ENCODE measurements at regions not wholly inside any gene's neighbourhood (a gene's known extent, or its start where the extent isn't known, plus 50 kb on each side); places are given as distances from the start of the nearest gene placed in this dataset.

DNA sequence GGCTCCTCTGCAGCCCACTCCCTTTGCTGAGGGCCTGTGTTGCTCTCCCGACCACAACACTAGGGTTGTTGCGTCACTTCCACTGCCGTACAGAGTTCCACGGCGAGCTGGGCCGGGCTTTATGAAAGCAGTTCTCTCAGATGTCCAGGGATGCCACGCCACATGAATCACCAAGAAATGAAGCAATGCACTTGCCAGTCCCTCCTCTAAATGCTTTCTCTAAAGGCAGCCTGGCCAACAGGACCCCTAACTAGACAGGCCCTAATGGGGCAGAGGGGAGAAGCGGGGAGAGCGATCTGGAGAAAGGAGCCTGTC, 188.7 kb downstream of the CTTN start:
- TF ChIP-seq, protein P1, sequence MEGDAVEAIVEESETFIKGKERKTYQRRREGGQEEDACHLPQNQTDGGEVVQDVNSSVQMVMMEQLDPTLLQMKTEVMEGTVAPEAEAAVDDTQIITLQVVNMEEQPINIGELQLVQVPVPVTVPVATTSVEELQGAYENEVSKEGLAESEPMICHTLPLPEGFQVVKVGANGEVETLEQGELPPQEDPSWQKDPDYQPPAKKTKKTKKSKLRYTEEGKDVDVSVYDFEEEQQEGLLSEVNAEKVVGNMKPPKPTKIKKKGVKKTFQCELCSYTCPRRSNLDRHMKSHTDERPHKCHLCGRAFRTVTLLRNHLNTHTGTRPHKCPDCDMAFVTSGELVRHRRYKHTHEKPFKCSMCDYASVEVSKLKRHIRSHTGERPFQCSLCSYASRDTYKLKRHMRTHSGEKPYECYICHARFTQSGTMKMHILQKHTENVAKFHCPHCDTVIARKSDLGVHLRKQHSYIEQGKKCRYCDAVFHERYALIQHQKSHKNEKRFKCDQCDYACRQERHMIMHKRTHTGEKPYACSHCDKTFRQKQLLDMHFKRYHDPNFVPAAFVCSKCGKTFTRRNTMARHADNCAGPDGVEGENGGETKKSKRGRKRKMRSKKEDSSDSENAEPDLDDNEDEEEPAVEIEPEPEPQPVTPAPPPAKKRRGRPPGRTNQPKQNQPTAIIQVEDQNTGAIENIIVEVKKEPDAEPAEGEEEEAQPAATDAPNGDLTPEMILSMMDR (IDR thresholded peaks at IDR 0.05; ENCODE audit: low read depth, low read length, missing control alignments): no peak
- H3K36me3 ChIP-seq (replicated peaks): no peaks in the 10 kb centered on the region
- DNase-seq: no peak
- no peaks in the 10 kb centered on the region for H3K27me3 ChIP-seq (replicated peaks)
- no peak overlapping the region for H3K4me3 ChIP-seq (ENCODE audit: low read depth, low read length)
- H3K27ac ChIP-seq: no peak overlapping the region
- in situ Hi-C loops (cut with HindIII; ENCODE audit: low pct_ligation_motif_present, low sequenced_read_pairs): no loop called here

DNA sequence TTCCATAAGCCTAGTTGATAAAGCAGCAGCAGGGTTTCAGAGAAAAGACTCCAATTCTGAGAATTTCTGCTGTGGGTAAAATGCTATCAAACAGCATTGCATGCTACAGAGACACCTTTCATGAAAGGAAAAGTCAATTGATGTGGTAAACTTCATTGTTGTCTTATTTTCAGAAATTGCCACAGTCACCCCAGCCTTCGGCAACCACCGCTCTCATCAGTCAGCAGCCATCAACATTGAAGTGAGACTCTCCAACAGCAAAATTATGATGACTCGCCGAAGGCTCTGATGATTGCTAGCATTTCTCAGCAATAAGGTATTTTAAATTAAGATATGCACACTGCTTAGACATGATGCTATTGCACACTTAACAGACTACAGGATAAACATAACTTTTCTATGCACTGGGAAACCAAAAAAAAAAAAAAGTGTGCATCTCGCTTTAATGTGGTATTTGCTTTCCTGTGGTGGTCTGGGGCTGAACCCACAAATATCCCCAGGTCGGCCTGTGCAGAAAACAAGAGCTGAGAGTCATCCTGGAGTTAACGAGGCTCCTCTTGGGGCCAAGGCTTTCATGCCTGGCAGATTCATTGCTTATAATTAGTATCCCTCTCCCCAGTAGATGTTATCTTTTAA, 192.1 kb downstream of the CTTN start:
- Histone ChIP-seq H3K36me3 (replicated peaks) (no peaks in the 10 kb centered on the region), H3K4me3 (ENCODE audit: low read depth, low read length) (no peak overlapping the region), H3K27ac (no peak overlapping the region), H3K27me3 (replicated peaks) (no peaks in the 10 kb centered on the region)
- DNase-seq: no peak
- in situ Hi-C loops (cut with HindIII; ENCODE audit: low pct_ligation_motif_present, low sequenced_read_pairs): no loop called here
- TF ChIP-seq, protein P1 (IDR thresholded peaks at IDR 0.05; ENCODE audit: low read depth, low read length, missing control alignments): no peak

DNA sequence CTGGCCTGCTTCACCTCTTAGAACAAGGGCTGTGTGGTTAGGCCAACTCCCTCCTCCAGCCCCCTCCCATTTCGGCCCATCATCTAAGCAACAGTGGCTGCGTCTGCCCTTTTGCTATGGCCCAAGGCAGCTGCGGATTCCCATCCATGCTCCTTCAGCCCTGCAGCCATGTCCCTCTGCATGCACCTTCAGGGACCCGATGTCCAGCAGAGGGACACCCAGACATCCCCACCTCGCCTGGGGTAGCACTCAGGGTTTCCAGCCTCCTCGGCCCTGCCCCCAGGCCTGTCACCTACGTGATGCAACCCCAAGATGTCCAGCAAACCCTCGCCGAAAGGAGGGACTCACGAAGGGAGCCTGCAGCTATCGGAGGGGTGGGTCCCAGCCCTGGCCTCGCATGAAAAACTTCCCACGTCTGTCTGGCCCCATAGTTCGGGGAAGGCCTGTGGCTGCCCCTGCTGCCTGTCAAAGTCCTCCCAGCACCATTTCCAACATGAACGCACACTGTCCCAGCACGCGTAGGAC, 194.4 kb downstream of the CTTN start:
- TF ChIP-seq, protein P1 (IDR thresholded peaks at IDR 0.05; ENCODE audit: low read depth, low read length, missing control alignments): no peak
- in situ Hi-C loops (cut with HindIII; ENCODE audit: low pct_ligation_motif_present, low sequenced_read_pairs): no loop called here

DNA sequence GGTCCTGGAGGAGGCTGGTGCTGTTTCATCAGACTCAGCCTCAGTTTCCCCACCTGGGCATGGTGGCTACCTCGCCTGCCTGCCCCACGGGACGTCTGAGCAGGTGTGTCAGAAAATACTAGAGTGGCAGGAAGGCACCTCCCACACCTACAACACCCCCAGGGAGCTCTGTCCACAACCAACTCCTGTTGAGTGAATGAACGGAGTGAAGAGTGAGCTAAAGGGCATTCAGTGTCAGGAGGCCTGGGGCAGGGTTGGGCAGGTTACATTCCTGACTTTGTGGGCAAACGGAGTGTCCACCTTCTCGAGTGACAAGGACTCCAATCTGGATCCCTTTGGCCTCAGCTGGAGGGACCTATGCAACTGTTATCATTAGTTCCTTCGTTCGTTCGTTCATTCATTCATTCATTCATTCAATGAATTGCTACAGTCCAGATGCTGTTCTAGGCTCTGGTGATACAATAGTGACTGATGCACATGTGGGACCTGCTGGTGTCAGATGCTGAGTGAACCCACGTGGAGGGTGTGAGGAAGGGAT, 195.2 kb downstream of the CTTN start:
- TF ChIP-seq, protein P1 (IDR thresholded peaks at IDR 0.05; ENCODE audit: low read depth, low read length, missing control alignments): no peak
- no peak for DNase-seq
- in situ Hi-C loops (cut with HindIII; ENCODE audit: low pct_ligation_motif_present, low sequenced_read_pairs): no loop called here
- H3K4me3 ChIP-seq (ENCODE audit: low read depth, low read length): no peak overlapping the region
- no peaks in the 10 kb centered on the region for H3K36me3 ChIP-seq (replicated peaks)
- no peaks in the 10 kb centered on the region for H3K27me3 ChIP-seq (replicated peaks)
- H3K27ac ChIP-seq: no peak overlapping the region

More for the DNA sequence above, 194.4 kb downstream of the CTTN start:
- H3K27ac ChIP-seq: no peak overlapping the region
- no peak overlapping the region for H3K4me3 ChIP-seq (ENCODE audit: low read depth, low read length)
- no peak for DNase-seq
- H3K27me3 ChIP-seq (replicated peaks): no peaks in the 10 kb centered on the region
- no peaks in the 10 kb centered on the region for H3K36me3 ChIP-seq (replicated peaks)

DNA sequence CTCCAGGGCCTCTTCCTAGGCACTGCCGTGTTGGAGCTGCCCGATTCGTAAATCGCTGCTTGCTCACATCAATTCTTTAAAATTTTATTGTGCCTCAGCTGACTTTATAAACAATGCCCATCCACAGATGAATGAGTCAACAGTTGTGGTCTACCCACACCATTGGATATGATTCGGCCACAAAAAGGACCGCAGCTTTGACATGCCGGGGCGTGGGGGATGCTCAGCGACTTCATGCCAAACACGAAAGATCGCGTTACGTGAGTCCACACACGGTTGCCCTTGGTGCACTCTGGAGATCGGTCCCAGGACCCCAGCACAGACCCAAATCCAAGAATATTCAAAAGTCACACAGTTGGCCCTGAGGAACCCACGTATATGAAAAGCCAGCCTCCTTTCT, 195.7 kb downstream of the CTTN start:
- TF ChIP-seq, protein P1 (IDR thresholded peaks at IDR 0.05; ENCODE audit: low read depth, low read length, missing control alignments): no peak
- no peak overlapping the region for H3K27ac ChIP-seq
- H3K27me3 ChIP-seq (replicated peaks): no peaks in the 10 kb centered on the region
- no peak overlapping the region for H3K4me3 ChIP-seq (ENCODE audit: low read depth, low read length)
- in situ Hi-C loops (cut with HindIII; ENCODE audit: low pct_ligation_motif_present, low sequenced_read_pairs): no loop called here
- no peak for DNase-seq
- H3K36me3 ChIP-seq (replicated peaks): no peaks in the 10 kb centered on the region

DNA sequence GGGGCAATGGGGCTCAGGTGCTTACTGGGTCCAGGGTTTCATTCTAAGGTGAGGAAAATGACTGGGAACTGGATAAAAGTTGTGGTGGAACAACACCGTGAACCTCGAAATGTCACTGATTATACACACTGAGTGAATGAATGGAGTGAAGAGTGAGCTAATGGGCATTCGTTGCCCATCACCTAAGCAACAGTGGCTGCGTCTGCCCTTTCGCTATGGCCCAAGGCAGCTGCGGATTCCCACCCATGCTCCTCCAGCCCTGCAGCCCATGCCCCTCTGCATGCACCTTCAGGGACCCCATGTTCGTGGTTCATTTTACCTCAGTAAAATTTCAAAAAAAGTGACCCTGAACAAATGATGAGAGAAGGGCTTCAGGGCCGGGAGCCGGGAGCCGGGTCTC, 196.3 kb downstream of the CTTN start:
- Histone ChIP-seq H3K36me3 (replicated peaks) (no peaks in the 10 kb centered on the region), H3K27ac (no peak overlapping the region), H3K27me3 (replicated peaks) (no peaks in the 10 kb centered on the region), H3K4me3 (ENCODE audit: low read depth, low read length) (no peak overlapping the region)
- TF ChIP-seq, protein P1 (IDR thresholded peaks at IDR 0.05; ENCODE audit: low read depth, low read length, missing control alignments): no peak
- in situ Hi-C loops (cut with HindIII; ENCODE audit: low pct_ligation_motif_present, low sequenced_read_pairs): no loop called here
- DNase-seq: no peak
